ENCODE measurements at regions not wholly inside any gene's neighbourhood (a gene's known extent, or its start where the extent isn't known, plus 50 kb on each side); places are given as distances from the start of the nearest gene placed in this dataset.
"Not testable (repeated sequence)": the region's sequence is repeated elsewhere in the genome, so short reads cannot be mapped to it uniquely, and the experiment has no call there.

GRCh38 chr3:106029954-106030626, 161.3 kb upstream of the CBLB start:
- no peak for DNase-seq

DNA sequence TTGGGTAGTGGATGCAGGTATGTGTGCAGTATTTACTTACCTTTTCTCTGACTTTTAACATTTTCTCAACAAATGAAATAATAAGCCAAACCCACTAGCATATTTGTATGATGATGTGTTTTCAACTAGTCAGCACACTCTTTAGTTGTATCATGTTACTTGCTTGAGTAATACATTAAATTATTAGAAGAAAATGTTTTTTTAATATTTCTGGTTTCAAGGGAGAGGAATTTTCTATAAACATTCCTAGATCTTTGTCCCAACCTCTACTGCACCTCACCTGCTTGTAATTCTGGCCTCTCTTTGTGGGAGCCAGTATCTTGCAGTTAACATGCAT, 161.8 kb upstream of the CBLB start:
- no peak for DNase-seq

GRCh38 chr3:106032479-106032878, 163.7 kb upstream of the CBLB start:
- no peak for DNase-seq

DNA sequence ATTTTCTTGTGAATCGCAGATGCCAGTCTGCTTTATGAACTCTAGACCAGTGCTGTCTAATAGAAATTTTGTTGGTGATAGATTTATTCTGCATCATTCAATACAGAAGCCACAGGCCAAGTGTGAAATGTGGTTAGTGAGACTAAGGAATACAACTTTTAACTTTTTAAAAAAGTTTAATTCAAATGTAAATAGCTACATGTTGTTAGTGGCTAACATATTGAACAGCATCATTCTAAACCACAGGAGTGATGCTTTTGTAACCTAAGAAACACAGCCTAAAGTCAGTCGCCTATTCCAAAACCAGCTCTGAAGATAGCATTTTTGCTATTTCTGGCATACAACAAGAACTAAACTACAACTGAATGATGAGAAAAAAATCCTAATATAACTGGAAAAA, 164.8 kb upstream of the CBLB start:
- DNase-seq, result no peak

DNA sequence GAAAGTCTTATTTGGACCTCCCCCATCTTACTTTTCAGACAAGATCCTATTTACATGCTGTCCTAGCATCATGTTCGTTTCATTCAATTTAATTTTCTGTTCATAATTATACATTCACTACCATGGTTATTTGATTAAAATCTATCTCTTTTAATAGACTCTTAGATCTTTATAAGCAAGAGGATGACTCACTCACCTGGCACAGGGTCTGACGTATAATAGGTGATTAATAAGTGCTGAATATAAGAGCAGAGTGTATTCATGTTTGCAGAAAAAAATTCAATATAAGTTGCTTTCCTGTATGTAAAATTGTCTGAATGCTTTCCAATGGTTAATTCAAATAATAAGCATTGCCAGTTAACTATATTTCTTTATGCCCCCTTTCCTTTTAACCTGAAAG, 165.5 kb upstream of the CBLB start:
- DNase-seq, result no peak

GRCh38 chr3:106035619-106036018, 166.8 kb upstream of the CBLB start:
- no peak for DNase-seq

DNA sequence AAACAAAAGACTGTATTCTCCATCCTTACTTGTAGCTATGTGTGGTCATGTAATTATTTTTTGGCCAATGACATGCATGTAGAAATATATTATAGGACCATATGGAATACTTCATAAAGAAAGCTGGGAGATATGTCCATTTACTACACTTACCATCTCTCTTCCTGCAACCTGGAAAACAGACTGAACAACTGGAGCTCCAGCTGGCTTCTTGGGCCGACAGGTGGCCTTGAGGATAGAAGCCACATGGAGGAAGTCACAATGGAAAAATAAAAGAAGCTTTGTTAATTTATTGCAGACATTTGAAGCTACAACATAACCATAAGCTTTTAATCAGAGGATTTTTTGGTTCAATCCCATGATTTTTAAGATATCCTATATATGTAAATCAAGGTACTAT, 167.9 kb upstream of the CBLB start:
- no peak for DNase-seq

DNA sequence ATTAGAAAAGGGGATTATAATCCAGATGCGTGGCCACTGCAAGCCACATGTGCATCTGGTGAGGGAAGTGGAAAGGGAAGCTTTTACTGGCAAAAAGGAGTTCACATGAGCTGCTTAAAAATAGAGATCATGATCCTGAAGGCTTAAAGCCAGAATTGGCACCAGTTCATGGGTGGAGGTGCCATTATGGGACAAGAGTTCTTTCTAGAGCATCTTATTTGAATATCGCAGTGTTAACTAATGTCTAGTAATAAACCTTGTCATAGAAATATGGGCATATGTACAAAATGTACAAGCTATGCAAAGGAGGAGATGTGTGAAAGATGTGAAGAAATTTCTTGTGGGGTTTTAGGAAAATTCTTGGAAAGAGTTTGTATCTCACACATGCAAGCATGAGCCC, 178.4 kb upstream of the CBLB start:
- no peak for DNase-seq

- no peak for DNase-seq
These were observed 180.2 kb upstream of the CBLB start for GRCh38 chr3:106048946-106049481.

- no peak for DNase-seq
These were observed 181.0 kb upstream of the CBLB start for GRCh38 chr3:106049821-106050220.

GRCh38 chr3:106056931-106057330, 188.1 kb upstream of the CBLB start:
- no peak for DNase-seq

- DNase-seq, result no peak
These were observed 189.7 kb upstream of the CBLB start for GRCh38 chr3:106058475-106058874.

- no peak for DNase-seq
These were observed 191.2 kb upstream of the CBLB start for GRCh38 chr3:106059953-106060517.

GRCh38 chr3:106063909-106064308, 195.1 kb upstream of the CBLB start:
- no peak for DNase-seq

DNA sequence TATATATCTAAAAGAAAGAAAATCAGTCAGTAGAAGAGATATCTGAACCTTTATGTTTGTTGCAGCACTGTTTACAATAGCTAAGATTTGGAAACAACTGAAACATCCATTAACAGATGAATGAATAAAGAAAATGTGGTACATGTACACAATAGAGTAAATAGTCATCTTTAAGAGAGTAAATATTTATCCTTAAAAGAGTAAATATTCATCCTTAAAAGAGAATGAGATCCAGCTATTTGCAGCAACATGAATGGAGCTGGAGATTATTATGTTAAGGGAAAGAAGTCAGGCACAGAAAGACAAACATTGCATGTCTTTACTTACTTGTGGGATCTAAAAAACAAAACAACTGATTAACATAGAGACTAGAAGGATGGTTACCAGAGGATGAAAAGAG, 197.0 kb upstream of the CBLB start:
- no peak for DNase-seq

GRCh38 chr3:106067711-106068110, 198.9 kb upstream of the CBLB start:
- DNase-seq, result no peak

GRCh38 chr3:106068381-106068780, 199.6 kb upstream of the CBLB start:
- DNase-seq, result no peak

DNA sequence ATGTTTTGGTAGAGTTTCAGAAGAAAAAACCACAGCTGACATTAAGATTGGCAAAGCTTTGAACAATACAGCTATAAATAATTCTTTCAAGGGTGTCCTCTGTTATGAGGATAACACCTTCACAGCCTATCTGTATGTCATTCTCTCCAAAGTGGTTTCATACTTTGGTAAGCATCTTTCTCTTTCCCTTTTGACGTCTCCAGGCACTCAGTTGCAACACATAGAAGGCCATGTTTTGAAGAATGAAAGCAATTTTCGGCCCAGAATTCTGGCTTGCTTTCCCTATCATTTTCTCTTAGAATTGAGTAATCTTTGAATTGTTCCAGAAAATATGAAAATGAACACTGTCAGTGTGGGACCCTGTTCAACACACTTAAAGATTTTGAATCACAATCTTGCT, 200.0 kb upstream of the CBLB start:
- DNase-seq, result no peak

DNA sequence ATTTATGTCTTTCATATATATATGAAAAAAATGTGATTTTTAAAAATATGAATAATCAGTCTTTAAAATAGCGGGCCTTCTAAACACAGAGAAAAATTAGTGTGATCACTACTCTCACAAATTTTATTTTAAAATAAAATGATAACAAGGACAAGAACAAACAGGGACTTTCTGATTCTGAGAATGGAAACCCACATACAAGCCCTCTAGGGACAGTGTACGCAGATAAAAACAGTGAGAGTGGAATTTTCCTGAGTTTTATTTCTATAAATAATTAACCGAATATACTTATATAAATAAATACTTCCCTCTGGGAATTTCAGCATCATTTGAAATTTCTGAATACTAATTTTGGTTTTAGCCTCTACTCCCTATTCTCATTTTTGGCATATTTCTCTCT, 201.4 kb upstream of the CBLB start:
- DNase-seq, result no peak

- DNase-seq, result no peak
These were observed 202.5 kb upstream of the CBLB start for GRCh38 chr3:106071306-106071705.

GRCh38 chr3:106072596-106072995, 203.8 kb upstream of the CBLB start:
- not testable (repeated sequence) for DNase-seq

GRCh38 chr3:106073806-106074205, 205.0 kb upstream of the CBLB start:
- DNase-seq, result not testable (repeated sequence)

GRCh38 chr3:106075731-106076130, 206.9 kb upstream of the CBLB start:
- not testable (repeated sequence) for DNase-seq

- no peak for DNase-seq
These were observed 209.8 kb upstream of the CBLB start for GRCh38 chr3:106078635-106079034.

GRCh38 chr3:106082616-106083015, 213.8 kb upstream of the CBLB start:
- no peak for DNase-seq

Data from stimulated activated CD4-positive, alpha-beta T cell treated with anti-CD3 and anti-CD28 coated beads, Interleukin-2, amount 100 ng/mL, for 24 hours (primary cell).